HG03439 (cell line): ENCODE measurements at regions not wholly inside any gene's neighbourhood (a gene's known extent, or its start where the extent isn't known, plus 50 kb on each side); places are given as distances from the start of the nearest gene placed in this dataset.
"Not testable (repeated sequence)": the region's sequence is repeated elsewhere in the genome, so short reads cannot be mapped to it uniquely, and the experiment has no call there.

Source experiments
- ATAC-seq: cut with Tn5 transposase; IDR thresholded peaks from one replicate; pipeline ENCODE4 v1.9.1; 2021; ENCODE audit warnings: mild to moderate bottlenecking, moderate library complexity; ENCODE audit not compliant: unreplicated experiment

- ATAC-seq: no peak
These were observed 443.2 kb downstream of the C12orf50 start for GRCh38 chr12:87585882-87586557.

- not testable (repeated sequence) for ATAC-seq
These were observed 450.1 kb downstream of the C12orf50 start for GRCh38 chr12:87579091-87579490.

DNA sequence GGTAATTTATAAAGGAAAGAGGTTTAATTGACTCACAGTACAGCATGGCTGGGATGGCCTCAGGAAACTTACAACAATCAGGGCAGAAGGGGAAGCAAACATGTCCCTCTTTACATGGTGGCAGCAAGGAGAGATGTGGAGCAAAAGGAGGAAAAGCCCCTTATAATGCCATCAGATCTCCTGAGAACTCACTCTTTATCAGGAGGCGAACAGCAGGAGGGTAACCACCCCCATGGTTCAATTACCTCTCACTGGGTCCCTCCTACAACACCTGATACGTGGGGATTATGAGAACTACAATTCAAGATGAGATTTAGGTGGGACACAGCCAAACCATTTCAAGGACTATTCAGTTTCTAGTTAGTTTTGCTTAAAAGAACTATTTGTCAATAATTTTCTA lies 453.3 kb downstream of the C12orf50 start:
- ATAC-seq: no peak

GRCh38 chr12:87566918-87567317 lies 462.3 kb downstream of the C12orf50 start:
- not testable (repeated sequence) for ATAC-seq

DNA sequence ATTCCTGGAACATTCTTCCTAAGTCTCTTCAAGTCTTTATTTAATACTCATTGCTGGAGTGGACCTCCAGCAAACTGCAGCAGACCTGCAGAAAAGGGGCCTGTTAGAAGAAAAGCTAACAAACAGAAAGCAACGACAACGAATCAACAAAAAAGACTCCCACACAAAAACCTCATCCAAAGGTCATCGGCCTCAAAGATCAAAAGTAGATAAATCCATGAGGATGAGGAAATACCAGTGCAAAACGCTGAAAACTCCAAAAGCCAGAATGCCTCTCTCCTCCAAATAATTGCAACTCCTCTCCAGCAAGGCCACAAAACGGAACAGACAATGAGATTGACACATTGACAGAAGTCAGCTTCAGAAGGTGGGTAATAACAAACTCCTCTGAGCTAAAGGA lies 472.2 kb downstream of the C12orf50 start:
- no peak for ATAC-seq

- not testable (repeated sequence) for ATAC-seq
These were observed 498.0 kb downstream of the C12orf50 start for GRCh38 chr12:87531213-87531612.

DNA sequence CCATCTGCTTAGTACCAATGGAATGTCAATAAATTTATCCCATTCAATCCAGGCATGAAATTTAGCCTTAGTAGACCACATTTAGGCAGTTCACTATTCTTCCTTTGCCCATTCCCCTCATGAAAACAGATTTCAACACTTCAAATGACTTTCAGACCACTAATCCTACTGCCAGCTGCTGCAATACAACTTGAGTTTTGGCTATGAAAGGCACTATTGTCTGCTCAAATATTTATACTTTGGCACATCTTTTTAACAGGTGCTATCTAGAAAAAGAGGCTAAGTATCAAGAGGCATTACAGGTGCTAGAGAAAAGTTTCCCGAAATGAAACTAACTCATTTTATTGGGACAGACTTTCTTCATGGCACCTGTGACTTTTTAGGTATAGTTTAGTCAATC lies 499.8 kb downstream of the C12orf50 start:
- ATAC-seq: no peak

GRCh38 chr12:87520968-87521367 lies 508.2 kb downstream of the C12orf50 start:
- no peak for ATAC-seq

GRCh38 chr12:87518481-87518880 lies 510.7 kb downstream of the C12orf50 start:
- no peak for ATAC-seq

DNA sequence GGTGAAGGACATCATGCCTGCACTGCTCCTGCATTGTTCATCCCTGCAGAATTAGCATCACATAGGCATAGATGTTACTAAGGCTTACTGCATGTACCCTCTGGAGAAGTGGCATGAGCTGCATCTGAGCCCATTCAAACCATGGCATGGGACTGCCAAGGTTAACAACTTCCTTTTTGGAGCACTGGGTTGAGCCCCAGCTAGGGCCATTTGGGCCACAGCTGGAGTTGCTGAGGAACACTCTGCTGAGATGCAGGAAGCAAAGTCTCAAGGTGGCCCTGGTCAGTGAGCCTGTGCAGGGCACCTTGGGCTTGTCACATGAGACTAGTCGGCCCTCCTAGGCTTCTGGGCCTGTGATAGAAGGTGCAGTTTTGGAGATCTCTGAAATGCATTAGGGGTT lies 511.2 kb downstream of the C12orf50 start:
- ATAC-seq: no peak

DNA sequence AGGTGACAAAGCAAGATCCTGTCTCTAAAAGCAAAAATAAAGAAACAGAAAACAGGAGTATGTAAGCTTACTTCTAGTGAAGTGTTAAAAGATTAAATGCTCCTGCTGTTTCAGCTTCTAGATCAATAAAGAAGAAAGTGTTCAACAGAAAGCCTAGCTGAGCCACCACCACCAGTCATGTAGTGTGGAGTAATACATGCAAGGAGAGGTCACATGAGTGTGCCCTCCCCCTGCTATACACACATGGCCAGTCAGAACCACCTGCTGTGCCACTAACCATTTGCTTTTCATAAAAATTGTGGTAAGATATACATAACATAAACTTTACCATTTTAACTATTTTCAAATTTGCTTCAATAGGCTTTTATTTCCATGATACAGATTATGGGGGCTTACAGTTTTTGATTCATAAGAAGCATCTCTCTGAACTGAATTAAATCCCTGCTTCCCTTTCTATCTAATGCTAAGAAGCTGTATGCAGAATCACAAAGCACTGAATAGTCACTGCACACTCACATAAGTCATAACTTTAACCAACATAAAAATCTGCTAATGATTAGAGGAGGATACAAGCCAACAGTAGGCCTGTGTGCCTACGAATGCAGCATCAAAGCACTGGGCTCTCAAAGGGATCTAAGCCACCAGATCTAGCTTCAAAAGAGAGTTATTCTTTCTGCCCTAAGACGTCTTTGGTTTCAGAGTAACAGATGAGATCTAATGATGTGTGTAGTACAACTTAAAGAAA lies 515.5 kb downstream of the C12orf50 start:
- no peak for ATAC-seq

DNA sequence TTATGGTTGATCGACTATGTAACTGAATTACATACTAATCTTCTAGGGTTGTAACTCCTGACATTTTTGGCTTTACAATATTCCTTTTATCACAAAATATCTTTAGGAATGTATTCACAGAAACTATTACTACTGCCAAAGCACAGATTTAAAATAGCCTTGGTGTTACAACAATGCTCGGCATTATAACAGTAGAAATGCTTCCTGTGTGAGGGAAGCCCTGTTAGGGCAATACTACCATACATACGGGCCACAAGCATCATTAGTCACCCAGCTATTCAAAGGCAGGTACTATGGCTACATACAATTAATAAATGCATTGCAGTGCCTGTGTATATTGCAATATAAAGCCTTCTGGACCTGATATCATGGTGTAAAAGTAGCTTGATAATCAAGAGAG lies 517.8 kb downstream of the C12orf50 start:
- no peak for ATAC-seq

DNA sequence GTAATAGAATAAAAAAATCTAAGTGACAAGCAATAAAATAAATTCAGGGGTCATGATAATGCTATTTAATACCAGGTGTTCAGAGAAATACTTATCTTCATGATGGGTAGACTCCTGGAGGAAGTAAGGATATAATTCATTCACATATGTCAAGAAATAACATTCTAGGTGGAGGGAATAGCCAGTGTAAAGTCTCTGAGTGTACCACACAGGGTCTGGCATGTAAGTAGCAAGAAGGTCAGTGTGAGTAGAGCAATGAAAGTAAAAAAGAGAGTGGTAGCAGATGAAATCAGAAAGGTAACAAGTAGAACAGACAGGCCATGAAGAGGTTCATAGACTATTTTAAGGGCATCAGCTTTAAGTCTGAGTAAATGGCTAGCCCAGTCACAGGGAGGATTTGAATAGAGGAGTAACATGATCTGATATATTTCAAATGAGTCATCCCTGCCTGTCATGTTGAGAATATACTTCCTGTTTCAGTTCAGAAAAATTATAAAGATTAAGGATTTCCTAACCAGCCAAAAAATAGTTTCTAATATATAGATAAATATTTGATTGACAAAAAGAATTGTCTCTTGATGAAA lies 519.9 kb downstream of the C12orf50 start:
- no peak for ATAC-seq

DNA sequence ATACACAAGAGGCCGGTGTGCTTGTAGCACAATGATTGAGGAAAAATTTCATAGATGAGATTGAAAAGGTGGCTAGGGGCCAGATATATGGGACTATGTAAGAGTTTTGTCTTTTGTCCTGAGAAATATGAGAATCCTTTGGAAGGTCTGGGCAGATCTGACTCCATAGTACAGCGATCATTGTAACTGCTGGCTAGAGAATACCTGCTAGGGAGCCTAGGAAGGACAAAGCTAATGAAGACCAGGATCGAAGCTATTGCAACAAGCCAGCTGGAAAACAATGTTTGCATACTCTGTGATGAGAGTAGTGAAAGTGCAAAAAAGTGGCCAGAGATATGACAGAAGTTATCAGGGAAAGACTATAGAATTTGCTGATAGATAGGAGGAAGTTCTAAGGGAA lies 537.6 kb downstream of the C12orf50 start:
- no peak for ATAC-seq

DNA sequence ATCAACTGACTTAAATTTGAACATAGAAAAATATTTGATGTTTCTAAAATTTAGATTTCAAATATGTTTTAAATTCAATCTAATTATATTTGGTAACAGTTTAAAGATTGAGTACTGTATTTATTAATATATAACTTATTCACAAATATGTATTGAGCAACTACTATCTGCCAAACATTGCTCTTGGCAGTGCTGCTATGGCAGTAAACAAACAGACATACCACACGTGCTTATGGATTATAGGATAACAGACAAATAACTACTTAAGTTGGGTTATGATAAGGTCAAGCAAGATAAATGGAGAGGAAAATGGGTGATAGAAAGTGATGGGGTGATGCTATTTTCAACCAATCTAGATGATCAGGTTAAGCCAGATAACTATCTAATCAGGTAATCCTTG lies 538.1 kb downstream of the C12orf50 start:
- no peak for ATAC-seq

GRCh38 chr12:87469295-87469694 lies 559.9 kb downstream of the C12orf50 start:
- ATAC-seq: no peak

DNA sequence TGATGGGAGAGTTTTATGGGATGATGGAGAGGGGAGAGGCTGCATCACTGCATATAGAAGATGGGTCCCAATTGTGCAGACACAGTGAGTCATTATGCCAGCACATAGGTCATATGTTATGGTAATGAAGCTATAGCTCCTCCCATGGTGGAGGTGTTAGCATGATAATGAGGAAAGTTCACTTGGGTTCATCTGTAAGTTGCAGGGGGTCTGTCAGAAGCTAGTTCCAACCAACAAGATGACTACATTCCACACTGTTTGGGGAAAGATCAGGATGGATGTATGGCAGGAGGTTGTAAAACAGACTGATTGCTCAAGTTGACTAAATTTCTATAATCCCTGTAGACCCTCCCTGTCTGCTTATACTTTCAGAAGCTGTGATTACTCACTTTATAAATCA lies 561.3 kb downstream of the C12orf50 start:
- no peak for ATAC-seq

GRCh38 chr12:87464565-87464964 lies 564.6 kb downstream of the C12orf50 start:
- ATAC-seq: no peak

DNA sequence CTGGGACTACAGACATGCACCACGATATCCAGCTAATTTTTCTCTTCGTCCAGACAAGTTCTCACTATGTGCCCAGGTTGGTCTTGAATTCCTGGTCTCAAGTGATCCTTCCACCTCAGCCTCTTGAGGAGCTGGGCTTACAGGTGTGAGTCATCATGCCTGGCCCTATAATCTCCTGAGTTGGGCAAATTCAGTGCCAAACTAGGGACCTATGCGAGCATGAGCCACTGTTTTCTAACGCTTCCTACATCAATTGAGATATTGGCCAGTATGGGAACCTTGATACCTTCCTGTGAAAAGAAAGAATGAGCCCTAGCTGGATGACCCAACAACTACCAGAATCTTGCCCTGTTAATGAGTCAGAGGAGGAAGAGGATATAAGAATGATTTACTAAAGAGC lies 585.2 kb downstream of the C12orf50 start:
- ATAC-seq: no peak

DNA sequence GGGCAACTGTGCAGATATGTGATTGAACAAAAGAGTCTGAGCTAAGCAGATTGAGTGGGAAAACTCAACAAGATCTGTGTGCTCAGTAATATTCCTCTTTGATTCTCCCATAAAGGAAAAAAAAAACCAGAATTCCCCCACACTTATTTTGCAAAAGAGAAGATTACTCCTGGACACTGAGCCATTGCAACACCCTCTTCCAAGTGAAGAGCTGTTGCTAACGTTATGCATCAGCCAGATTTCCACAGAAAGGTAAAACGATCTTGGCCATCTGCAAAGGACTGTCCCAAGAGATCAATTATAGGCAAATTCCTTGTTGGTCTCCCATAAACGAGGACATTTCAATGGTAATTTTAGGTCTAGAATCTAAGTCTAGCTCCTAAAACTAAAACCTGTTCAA lies 587.7 kb downstream of the C12orf50 start:
- ATAC-seq: no peak

- ATAC-seq: no peak
These were observed 589.0 kb downstream of the C12orf50 start for GRCh38 chr12:87439990-87440827.
